ENCODE measurements at regions not wholly inside any gene's neighbourhood (a gene's known extent, or its start where the extent isn't known, plus 50 kb on each side); places are given as distances from the start of the nearest gene placed in this dataset.

- no peaks in the 10 kb centered on the region for H3K4me1 Mint-ChIP-seq
- DNase-seq, result no peak
- H3K4me3 ChIP-seq (ENCODE audit: low read length), result no peak overlapping the region
These were observed 304.5 kb upstream of the SEMA6D start for GRCh38 chr15:47412802-47413201.

DNA sequence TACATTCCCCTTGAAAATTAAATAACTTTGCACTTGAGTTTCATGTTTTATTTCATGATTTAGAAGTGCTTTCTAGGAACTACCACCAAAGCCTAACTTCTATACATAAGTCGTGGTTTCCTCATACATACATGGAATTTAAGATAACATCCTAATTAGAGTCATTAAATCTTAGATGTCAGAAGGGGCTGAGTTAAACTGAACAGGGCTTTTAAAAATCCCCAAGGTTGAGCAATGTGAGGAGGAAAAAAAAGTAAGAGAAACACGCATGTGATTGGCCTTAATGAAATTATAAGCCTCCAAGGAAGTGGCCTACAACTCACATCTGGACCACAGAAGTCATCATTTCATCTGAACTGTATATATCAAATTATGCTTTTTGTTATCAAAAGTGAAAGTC lies 303.1 kb upstream of the SEMA6D start:
- Mint-ChIP-seq H3K4me3 (no peak overlapping the region), H3K4me1 (no peaks in the 10 kb centered on the region), H3K36me3 (no peaks in the 10 kb centered on the region), H3K27me3 (no peaks in the 10 kb centered on the region), H3K27ac (no peak overlapping the region), H3K9me3 (no peaks in the 10 kb centered on the region)
- Histone ChIP-seq H3K27me3 (ENCODE audit: insufficient read depth, low read length, poor library complexity, severe bottlenecking) (no peaks in the 10 kb centered on the region), H3K4me1 (ENCODE audit: insufficient read depth, low read length) (no peaks in the 10 kb centered on the region), H3K4me3 (ENCODE audit: low read length) (no peak overlapping the region), H3K9me3 (ENCODE audit: low read length) (no peaks in the 10 kb centered on the region), H3K27ac (ENCODE audit: low read depth, low read length) (no peak overlapping the region), H3K36me3 (ENCODE audit: insufficient read depth, low read length) (no peaks in the 10 kb centered on the region)
- DNase-seq, result no peak
- POLR2A ChIA-PET, result no interaction called here
- CTCF ChIA-PET, result no interaction called here

More at GRCh38 chr15:47412802-47413201, 304.5 kb upstream of the SEMA6D start:
- Histone ChIP-seq H3K9me3 (ENCODE audit: low read length) (no peaks in the 10 kb centered on the region), H3K4me1 (ENCODE audit: insufficient read depth, low read length) (no peaks in the 10 kb centered on the region), H3K36me3 (ENCODE audit: insufficient read depth, low read length) (no peaks in the 10 kb centered on the region), H3K27ac (ENCODE audit: low read depth, low read length) (no peak overlapping the region), H3K27me3 (ENCODE audit: insufficient read depth, low read length, poor library complexity, severe bottlenecking) (no peaks in the 10 kb centered on the region)
- no peaks in the 10 kb centered on the region for H3K36me3 Mint-ChIP-seq
- no peaks in the 10 kb centered on the region for H3K27me3 Mint-ChIP-seq
- no peak overlapping the region for H3K4me3 Mint-ChIP-seq
- CTCF ChIA-PET, result no interaction called here
- POLR2A ChIA-PET, result no interaction called here
- H3K27ac Mint-ChIP-seq, result no peak overlapping the region
- peaks cover 0 to 4% (median 0%) of the 10 kb centered on the region in 5 donors for H3K9me3 Mint-ChIP-seq

GRCh38 chr15:47415539-47415971 lies 301.8 kb upstream of the SEMA6D start:
- POLR2A ChIA-PET, result no interaction called here
- no peaks in the 10 kb centered on the region for H3K4me1 ChIP-seq (ENCODE audit: insufficient read depth, low read length)
- Mint-ChIP-seq H3K9me3 (no peaks in the 10 kb centered on the region), H3K36me3 (no peaks in the 10 kb centered on the region), H3K27me3 (no peaks in the 10 kb centered on the region), H3K4me3 (no peak overlapping the region), H3K27ac (no peak overlapping the region), H3K4me1 (no peaks in the 10 kb centered on the region)
- DNase-seq, result no peak
- H3K27ac ChIP-seq (ENCODE audit: low read depth, low read length), result no peak overlapping the region
- no peaks in the 10 kb centered on the region for H3K27me3 ChIP-seq (ENCODE audit: insufficient read depth, low read length, poor library complexity, severe bottlenecking)
- CTCF ChIA-PET, result no interaction called here
- no peaks in the 10 kb centered on the region for H3K36me3 ChIP-seq (ENCODE audit: insufficient read depth, low read length)
- H3K9me3 ChIP-seq (ENCODE audit: low read length), result no peaks in the 10 kb centered on the region
- no peak overlapping the region for H3K4me3 ChIP-seq (ENCODE audit: low read length)

DNA sequence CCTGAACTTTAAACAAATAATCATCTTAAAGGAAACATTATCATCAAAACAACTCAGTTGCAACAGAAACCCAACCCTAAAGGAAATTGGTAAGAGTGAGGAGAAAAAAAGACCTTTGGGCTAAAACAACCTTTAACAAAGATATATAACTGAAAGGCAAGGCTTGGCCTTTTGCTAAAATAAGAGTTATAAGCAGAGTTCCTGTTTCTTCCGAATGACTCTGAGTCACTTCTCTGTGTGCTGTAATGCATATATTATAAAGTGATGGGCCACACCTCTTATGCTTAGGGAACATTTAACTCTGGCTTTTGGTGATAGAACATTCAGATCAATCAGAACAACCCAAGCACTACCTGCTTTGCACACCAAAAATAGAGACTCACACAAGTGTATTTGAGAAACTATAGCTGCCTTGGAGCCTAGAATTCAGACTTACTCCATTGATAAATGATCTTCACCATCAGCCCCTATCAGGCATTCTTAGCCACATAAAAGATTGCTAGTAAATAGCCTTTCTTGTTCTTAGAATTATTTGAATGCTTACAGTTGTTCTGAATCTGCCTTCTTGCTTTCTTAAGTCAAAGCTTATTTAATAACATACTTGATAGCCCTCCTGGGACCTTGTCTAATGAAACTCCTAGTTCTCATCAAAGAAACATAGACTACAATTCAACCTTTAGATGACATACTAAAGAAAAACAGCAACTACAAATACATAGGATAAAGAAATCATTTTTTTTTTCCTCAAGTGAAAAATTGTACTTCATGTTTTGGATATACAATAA lies 294.2 kb upstream of the SEMA6D start:
- no peaks in the 10 kb centered on the region for H3K4me1 Mint-ChIP-seq
- POLR2A ChIA-PET, result no interaction called here

GRCh38 chr15:47427463-47427862 lies 289.8 kb upstream of the SEMA6D start:
- H3K4me3 ChIP-seq (ENCODE audit: low read length), result no peak overlapping the region
- Mint-ChIP-seq H3K27ac (no peak overlapping the region), H3K27me3 (peaks cover 0 to 1% of the 10 kb centered on the region in 2 donors), H3K9me3 (peaks cover 0 to 13% (median 3%) of the 10 kb centered on the region in 5 donors), H3K4me3 (no peak overlapping the region), H3K4me1 (no peaks in the 10 kb centered on the region), H3K36me3 (no peaks in the 10 kb centered on the region)
- ChIA-PET CTCF (no interaction called here), POLR2A (no interaction called here)
- DNase-seq, result no peak
- no peaks in the 10 kb centered on the region for H3K27me3 ChIP-seq (ENCODE audit: insufficient read depth, low read length, poor library complexity, severe bottlenecking)
- no peaks in the 10 kb centered on the region for H3K36me3 ChIP-seq (ENCODE audit: insufficient read depth, low read length)
- H3K27ac ChIP-seq (ENCODE audit: low read depth, low read length), result no peak overlapping the region
- no peaks in the 10 kb centered on the region for H3K4me1 ChIP-seq (ENCODE audit: insufficient read depth, low read length)
- no peaks in the 10 kb centered on the region for H3K9me3 ChIP-seq (ENCODE audit: low read length)

More for the DNA sequence above, 294.2 kb upstream of the SEMA6D start:
- H3K27ac ChIP-seq (ENCODE audit: low read depth, low read length), result no peak overlapping the region
- no peaks in the 10 kb centered on the region for H3K9me3 ChIP-seq (ENCODE audit: low read length)
- peaks cover 0 to 17% (median 5%) of the 10 kb centered on the region in 5 donors for H3K9me3 Mint-ChIP-seq
- DNase-seq, result no peak
- H3K27ac Mint-ChIP-seq, result no peak overlapping the region
- no peaks in the 10 kb centered on the region for H3K4me1 ChIP-seq (ENCODE audit: insufficient read depth, low read length)
- H3K27me3 Mint-ChIP-seq, result no peaks in the 10 kb centered on the region
- CTCF ChIA-PET, result no interaction called here
- H3K36me3 ChIP-seq (ENCODE audit: insufficient read depth, low read length), result no peaks in the 10 kb centered on the region
- no peaks in the 10 kb centered on the region for H3K36me3 Mint-ChIP-seq
- no peak overlapping the region for H3K4me3 Mint-ChIP-seq
- no peaks in the 10 kb centered on the region for H3K27me3 ChIP-seq (ENCODE audit: insufficient read depth, low read length, poor library complexity, severe bottlenecking)
- H3K4me3 ChIP-seq (ENCODE audit: low read length), result no peak overlapping the region

DNA sequence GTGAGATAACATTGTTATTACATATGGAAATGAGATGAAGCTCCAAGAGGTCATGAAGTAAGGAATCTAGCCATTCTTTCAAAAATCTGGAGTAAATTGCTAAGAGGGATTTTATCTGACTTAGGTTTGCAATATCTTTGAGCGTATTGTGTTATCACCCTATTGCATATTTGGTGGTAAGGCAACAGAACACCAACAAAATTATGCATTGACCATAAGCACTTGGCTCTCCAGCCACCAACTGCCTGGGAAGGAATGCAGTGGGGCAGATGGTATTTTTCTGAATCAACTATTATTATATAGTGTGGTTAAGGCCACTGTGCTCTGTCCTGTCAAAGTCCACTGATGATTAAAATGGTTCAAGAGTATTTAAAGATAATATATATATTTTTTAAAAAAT lies 287.9 kb upstream of the SEMA6D start:
- H3K27ac Mint-ChIP-seq, result no peak overlapping the region
- peaks cover 0 to 7% (median 3%) of the 10 kb centered on the region in 5 donors for H3K9me3 Mint-ChIP-seq
- no peak overlapping the region for H3K27ac ChIP-seq (ENCODE audit: low read depth, low read length)
- no peak for DNase-seq
- no peaks in the 10 kb centered on the region for H3K36me3 Mint-ChIP-seq
- no peak overlapping the region for H3K4me3 Mint-ChIP-seq
- H3K4me3 ChIP-seq (ENCODE audit: low read length), result no peak overlapping the region
- H3K27me3 Mint-ChIP-seq, result peaks cover 0 to 1% of the 10 kb centered on the region in 2 donors
- ChIA-PET CTCF (no interaction called here), POLR2A (no interaction called here)
- H3K9me3 ChIP-seq (ENCODE audit: low read length), result no peaks in the 10 kb centered on the region
- no peaks in the 10 kb centered on the region for H3K4me1 ChIP-seq (ENCODE audit: insufficient read depth, low read length)
- no peaks in the 10 kb centered on the region for H3K4me1 Mint-ChIP-seq
- no peaks in the 10 kb centered on the region for H3K36me3 ChIP-seq (ENCODE audit: insufficient read depth, low read length)
- H3K27me3 ChIP-seq (ENCODE audit: insufficient read depth, low read length, poor library complexity, severe bottlenecking), result no peaks in the 10 kb centered on the region

DNA sequence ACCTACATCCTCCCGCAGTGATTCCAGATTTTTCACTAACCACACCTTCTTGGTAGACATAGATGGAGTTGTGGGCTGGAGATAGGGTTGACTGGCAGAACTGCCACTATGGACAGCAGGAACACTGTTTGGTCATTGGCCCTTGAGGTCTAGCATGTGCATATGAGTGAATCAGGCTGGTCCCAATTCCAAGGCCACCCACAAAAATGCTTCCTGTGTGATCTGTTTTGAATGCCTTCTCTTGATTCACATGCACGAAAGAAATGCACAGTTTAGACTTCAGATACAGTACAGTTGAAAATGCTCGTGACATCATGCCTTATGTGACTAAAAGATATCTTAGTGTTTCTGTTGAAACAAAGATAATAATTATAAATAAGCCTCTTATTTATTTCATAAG lies 285.8 kb upstream of the SEMA6D start:
- no peak overlapping the region for H3K27ac Mint-ChIP-seq
- ChIA-PET CTCF (no interaction called here), POLR2A (no interaction called here)
- no peak for DNase-seq
- no peak overlapping the region for H3K4me3 Mint-ChIP-seq
- Histone ChIP-seq H3K36me3 (ENCODE audit: insufficient read depth, low read length) (no peaks in the 10 kb centered on the region), H3K4me3 (ENCODE audit: low read length) (no peak overlapping the region), H3K27me3 (ENCODE audit: insufficient read depth, low read length, poor library complexity, severe bottlenecking) (no peaks in the 10 kb centered on the region), H3K27ac (ENCODE audit: low read depth, low read length) (no peak overlapping the region), H3K9me3 (ENCODE audit: low read length) (no peaks in the 10 kb centered on the region), H3K4me1 (ENCODE audit: insufficient read depth, low read length) (no peaks in the 10 kb centered on the region)
- H3K36me3 Mint-ChIP-seq, result no peaks in the 10 kb centered on the region
- H3K27me3 Mint-ChIP-seq, result peaks cover 0 to 1% of the 10 kb centered on the region in 2 donors
- no peaks in the 10 kb centered on the region for H3K4me1 Mint-ChIP-seq
- peaks cover 0 to 3% (median 0%) of the 10 kb centered on the region in 5 donors for H3K9me3 Mint-ChIP-seq

DNA sequence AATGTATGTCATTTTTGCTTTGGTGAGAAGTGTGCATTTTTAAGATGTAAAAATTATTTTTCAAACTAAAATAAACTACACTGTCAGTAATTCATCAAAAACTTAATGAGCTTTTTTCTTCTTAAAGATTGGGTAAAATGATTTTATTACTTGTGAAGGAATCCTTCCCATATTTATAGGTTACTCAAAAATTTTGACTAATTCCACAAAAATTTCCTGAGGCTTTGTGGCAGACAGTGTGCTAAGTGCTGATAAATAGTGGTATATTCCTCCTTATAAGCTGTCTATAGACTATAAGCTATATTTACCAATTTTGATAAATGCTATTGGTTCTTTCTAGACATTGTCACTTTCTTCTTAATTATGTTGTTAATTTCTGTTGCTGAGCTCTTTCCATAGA lies 284.5 kb upstream of the SEMA6D start:
- no peak overlapping the region for H3K27ac Mint-ChIP-seq
- CTCF ChIA-PET, result no interaction called here
- POLR2A ChIA-PET, result no interaction called here

More for the DNA sequence above, 284.5 kb upstream of the SEMA6D start:
- Mint-ChIP-seq H3K4me3 (no peak overlapping the region), H3K4me1 (no peaks in the 10 kb centered on the region), H3K27me3 (peaks cover 0 to 1% of the 10 kb centered on the region in 2 donors), H3K36me3 (no peaks in the 10 kb centered on the region), H3K9me3 (peaks cover 0 to 3% (median 0%) of the 10 kb centered on the region in 5 donors)
- no peaks in the 10 kb centered on the region for H3K27me3 ChIP-seq (ENCODE audit: insufficient read depth, low read length, poor library complexity, severe bottlenecking)
- no peaks in the 10 kb centered on the region for H3K9me3 ChIP-seq (ENCODE audit: low read length)
- no peak for DNase-seq
- no peaks in the 10 kb centered on the region for H3K36me3 ChIP-seq (ENCODE audit: insufficient read depth, low read length)
- no peaks in the 10 kb centered on the region for H3K4me1 ChIP-seq (ENCODE audit: insufficient read depth, low read length)
- no peak overlapping the region for H3K27ac ChIP-seq (ENCODE audit: low read depth, low read length)
- no peak overlapping the region for H3K4me3 ChIP-seq (ENCODE audit: low read length)

Data from CD8-positive, alpha-beta memory T cell (primary cell).